Aorta (tissue), 5 donors: ENCODE measurements at regions not wholly inside any gene's neighbourhood (a gene's known extent, or its start where the extent isn't known, plus 50 kb on each side); places are given as distances from the start of the nearest gene placed in this dataset.

Experiments
- ATAC-seq: fragments of 200-7000 bp; cut with Tn5 transposase; one replicate; pipeline ENCODE4 v1.9.1; 2022; ENCODE audit warnings: moderate library complexity; ENCODE audit not compliant: low FRiP score
- DNase-seq, 2 donors: peaks; one replicate each; pipeline ENCODE4 v3.0.0-alpha.2; 2020
- H3K27ac ChIP-seq, 2 donors: one replicate each; pipeline ENCODE4 v1.5.1; 2013; ENCODE audit warnings: low read length in 2 of 2, mild to moderate bottlenecking in 2 of 2, moderate library complexity in 2 of 2, control low read depth in 1 of 2, inconsistent platforms in 1 of 2, low read depth in 1 of 2
- H3K27me3 ChIP-seq, 2 donors: one replicate each; pipeline ENCODE4 v1.6.1; 2013; ENCODE audit warnings: control low read depth in 1 of 2, low read length in 1 of 2, mild to moderate bottlenecking in 1 of 2, moderate library complexity in 1 of 2; ENCODE audit not compliant: insufficient read depth in 2 of 2, control insufficient read depth in 1 of 2
- H3K36me3 ChIP-seq, 2 donors: one replicate each; pipeline ENCODE4 v1.6.1; 2013; ENCODE audit warnings: control low read depth in 1 of 2, low read length in 1 of 2, mild to moderate bottlenecking in 1 of 2; ENCODE audit not compliant: insufficient read depth in 2 of 2, control insufficient read depth in 1 of 2
- H3K4me1 ChIP-seq, 2 donors: one replicate each; pipeline ENCODE4 v1.6.1; 2013; ENCODE audit warnings: low read length in 2 of 2, control low read depth in 1 of 2, mild to moderate bottlenecking in 1 of 2, moderate library complexity in 1 of 2; ENCODE audit not compliant: insufficient read depth in 2 of 2, control insufficient read depth in 1 of 2
- H3K4me3 ChIP-seq, 2 donors: one replicate each; pipeline ENCODE4 v1.5.1; 2013; ENCODE audit warnings: low read length in 2 of 2, control low read depth in 1 of 2, mild to moderate bottlenecking in 1 of 2
- H3K9me3 ChIP-seq: one replicate; pipeline ENCODE4 v1.6.1; 2013; ENCODE audit warnings: mild to moderate bottlenecking, low read length; ENCODE audit not compliant: control insufficient read depth
- WGBS, 2 donors: extraction: QIAGEN DNeasy Blood & Tissue Kit; methylation state at CpG; one replicate each; pipeline ENCODE4 v1.1.7; 2013; 5-methylcytosine and 5-hydroxymethylcytosine counted together
- intact Hi-C, 2 donors: fragments of 100-400 bp; cut with DNase I; formaldehyde crosslinking; loops; one replicate each; pipeline versions ENCODE4 v1.14.2 to v1.15.0; 2022
- donor health status: healthy with polysubstance abuse.
- donor health status: Bipolar disorder and iron deficiency.
- donor health status: DM: no; HTN: no; CAD: no.
- donor health status: DM: no; HTN: no; CAD: no.
- donor health status: DM: yes; HTN: yes; CAD: no.

GRCh38 chr7:67440321-67440720 lies 443.7 kb downstream of the TYW1 start:
- no peak for ATAC-seq
- intact Hi-C loops: no loop called here
- Histone ChIP-seq H3K4me3 (no peak overlapping the region), H3K36me3 (no peaks in the 10 kb centered on the region), H3K4me1 (no peaks in the 10 kb centered on the region), H3K27ac (no peak overlapping the region), H3K9me3 (peaks cover 2% of the 10 kb centered on the region), H3K27me3 (peaks cover 0 to 1% of the 10 kb centered on the region in 2 donors)
- WGBS, 2 donors: 0 to 50% methylated on average over 2 of the region's 2 CpGs
- DNase-seq: no peak

GRCh38 chr7:67445728-67446127 lies 449.1 kb downstream of the TYW1 start:
- WGBS, 2 donors: 83 to 85% methylated on average over 4 of the region's 4 CpGs
- intact Hi-C loops: no loop called here
- Histone ChIP-seq H3K4me3 (no peak overlapping the region), H3K27ac (no peak overlapping the region), H3K36me3 (no peaks in the 10 kb centered on the region), H3K4me1 (no peaks in the 10 kb centered on the region), H3K9me3 (peaks cover 3% of the 10 kb centered on the region), H3K27me3 (peaks cover 0 to 1% of the 10 kb centered on the region in 2 donors)
- DNase-seq (no peak), ATAC-seq (no peak)

- no peaks in the 10 kb centered on the region for H3K36me3 ChIP-seq
- intact Hi-C loops: no loop called here
- no peaks in the 10 kb centered on the region for H3K27me3 ChIP-seq
- ATAC-seq (no peak), DNase-seq (no peak)
- no peak overlapping the region for H3K27ac ChIP-seq
- no peak overlapping the region for H3K4me3 ChIP-seq
- H3K4me1 ChIP-seq: no peaks in the 10 kb centered on the region
- peaks cover 5% of the 10 kb centered on the region for H3K9me3 ChIP-seq
These were observed 450.7 kb downstream of the TYW1 start for GRCh38 chr7:67447297-67447696.

DNA sequence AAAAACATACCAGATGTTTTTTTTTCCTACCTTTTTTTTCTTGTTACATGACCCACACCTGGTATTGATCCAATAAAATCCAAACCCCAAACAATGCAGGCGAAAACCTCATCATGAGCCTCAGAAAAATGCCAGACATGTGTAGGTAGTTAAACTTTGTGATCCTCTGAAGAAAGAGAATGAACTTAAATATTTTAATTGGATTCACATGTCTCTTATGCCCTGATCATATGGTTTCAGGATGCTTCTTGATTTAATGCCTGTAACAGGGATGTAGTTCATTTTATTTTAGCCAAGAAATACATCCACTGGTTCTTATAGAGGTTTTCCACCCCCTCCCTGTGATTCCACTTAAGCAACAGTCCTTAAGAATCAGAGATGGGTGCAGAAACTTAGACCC lies 451.6 kb downstream of the TYW1 start:
- WGBS, 2 donors: 67 to 72% methylated on average over 1 of the region's 1 CpG
- no peak for DNase-seq
- Histone ChIP-seq H3K4me1 (no peaks in the 10 kb centered on the region), H3K36me3 (no peaks in the 10 kb centered on the region), H3K27me3 (no peaks in the 10 kb centered on the region), H3K9me3 (peaks cover 5% of the 10 kb centered on the region), H3K4me3 (no peak overlapping the region), H3K27ac (no peak overlapping the region)
- no peak for ATAC-seq
- intact Hi-C loops: no loop called here

GRCh38 chr7:67450171-67450570 lies 453.5 kb downstream of the TYW1 start:
- Histone ChIP-seq H3K36me3 (no peaks in the 10 kb centered on the region), H3K9me3 (peaks cover 4% of the 10 kb centered on the region), H3K27me3 (no peaks in the 10 kb centered on the region), H3K4me3 (no peak overlapping the region), H3K27ac (no peak overlapping the region), H3K4me1 (no peaks in the 10 kb centered on the region)
- 72 to 74% methylated on average over 3 of the region's 3 CpGs for WGBS, 2 donors
- intact Hi-C loops: no loop called here
- no peak for ATAC-seq
- DNase-seq: no peak

GRCh38 chr7:67451306-67451705 lies 454.7 kb downstream of the TYW1 start:
- intact Hi-C loops: no loop called here
- H3K27ac ChIP-seq: no peak overlapping the region
- DNase-seq (no peak), ATAC-seq (no peak)
- H3K4me3 ChIP-seq: no peak overlapping the region
- peaks cover 4% of the 10 kb centered on the region for H3K9me3 ChIP-seq
- WGBS, 2 donors: 59 to 67% methylated on average over 9 of the region's 9 CpGs
- H3K27me3 ChIP-seq: no peaks in the 10 kb centered on the region
- no peaks in the 10 kb centered on the region for H3K4me1 ChIP-seq
- H3K36me3 ChIP-seq: no peaks in the 10 kb centered on the region

- no peaks in the 10 kb centered on the region for H3K4me1 ChIP-seq
- H3K27ac ChIP-seq: no peak overlapping the region
- H3K4me3 ChIP-seq: no peak overlapping the region
- no peak for ATAC-seq
- intact Hi-C loops: no loop called here
- H3K36me3 ChIP-seq: no peaks in the 10 kb centered on the region
- H3K27me3 ChIP-seq: no peaks in the 10 kb centered on the region
- no peak for DNase-seq
- 96 to 97% methylated on average over 6 of the region's 6 CpGs for WGBS, 2 donors
- peaks cover 2% of the 10 kb centered on the region for H3K9me3 ChIP-seq
These were observed 455.9 kb downstream of the TYW1 start for GRCh38 chr7:67452516-67453026.

GRCh38 chr7:67453580-67454380 lies 457.1 kb downstream of the TYW1 start:
- H3K36me3 ChIP-seq: no peaks in the 10 kb centered on the region
- H3K27me3 ChIP-seq: no peaks in the 10 kb centered on the region
- peaks cover 2% of the 10 kb centered on the region for H3K9me3 ChIP-seq
- ATAC-seq: no peak
- H3K27ac ChIP-seq: no peak overlapping the region
- no peak overlapping the region for H3K4me3 ChIP-seq
- intact Hi-C loops: no loop called here
- H3K4me1 ChIP-seq: no peaks in the 10 kb centered on the region
- no peak for DNase-seq
- 59 to 70% methylated on average over 16 of the region's 16 CpGs for WGBS, 2 donors

GRCh38 chr7:67455508-67455907 lies 458.9 kb downstream of the TYW1 start:
- Histone ChIP-seq H3K4me3 (no peak overlapping the region), H3K36me3 (no peaks in the 10 kb centered on the region), H3K9me3 (peaks cover 2% of the 10 kb centered on the region), H3K27me3 (no peaks in the 10 kb centered on the region), H3K27ac (no peak overlapping the region), H3K4me1 (no peaks in the 10 kb centered on the region)
- 86 to 88% methylated on average over 1 of the region's 1 CpG for WGBS, 2 donors
- DNase-seq (no peak), ATAC-seq (no peak)
- intact Hi-C loops: no loop called here
